22Rv1 (cell line): ENCODE measurements at regions not wholly inside any gene's neighbourhood (a gene's known extent, or its start where the extent isn't known, plus 50 kb on each side); places are given as distances from the start of the nearest gene placed in this dataset.

ENCODE experiments used
- ZFX ChIP-seq: fragments of 450-650 bp; IDR thresholded peaks from 2 replicates; pipeline ENCODE4 v1.6.1; 2017; ENCODE audit warnings: antibody characterized with exemption, borderline replicate concordance
- TF ChIP-seq, protein P1 (sequence below): fragments of 450-650 bp; IDR thresholded peaks from 2 replicates; pipeline ENCODE4 v1.5.1; 2017; ENCODE audit warnings: mild to moderate bottlenecking

DNA sequence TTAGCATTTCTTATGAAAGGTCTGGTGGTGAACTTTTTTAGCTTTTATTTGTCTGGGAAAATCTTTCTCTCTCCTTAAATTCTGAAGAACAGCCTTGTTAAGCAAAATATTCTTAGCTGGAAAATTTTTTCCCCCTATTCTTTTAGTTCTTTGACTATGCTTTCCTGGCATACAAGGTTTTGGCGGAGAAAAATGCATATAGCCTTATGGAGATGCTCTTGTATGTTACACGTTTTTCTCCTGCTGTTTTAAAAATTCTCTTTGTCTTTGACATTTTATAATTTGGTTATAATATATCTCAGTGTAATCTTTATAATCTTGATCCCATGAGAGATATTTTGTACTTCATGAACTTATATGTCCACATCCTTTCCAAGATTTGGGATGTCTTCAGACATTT is 1190.4 kb upstream of the ZEB2 start:
- TF ChIP-seq, protein P1, sequence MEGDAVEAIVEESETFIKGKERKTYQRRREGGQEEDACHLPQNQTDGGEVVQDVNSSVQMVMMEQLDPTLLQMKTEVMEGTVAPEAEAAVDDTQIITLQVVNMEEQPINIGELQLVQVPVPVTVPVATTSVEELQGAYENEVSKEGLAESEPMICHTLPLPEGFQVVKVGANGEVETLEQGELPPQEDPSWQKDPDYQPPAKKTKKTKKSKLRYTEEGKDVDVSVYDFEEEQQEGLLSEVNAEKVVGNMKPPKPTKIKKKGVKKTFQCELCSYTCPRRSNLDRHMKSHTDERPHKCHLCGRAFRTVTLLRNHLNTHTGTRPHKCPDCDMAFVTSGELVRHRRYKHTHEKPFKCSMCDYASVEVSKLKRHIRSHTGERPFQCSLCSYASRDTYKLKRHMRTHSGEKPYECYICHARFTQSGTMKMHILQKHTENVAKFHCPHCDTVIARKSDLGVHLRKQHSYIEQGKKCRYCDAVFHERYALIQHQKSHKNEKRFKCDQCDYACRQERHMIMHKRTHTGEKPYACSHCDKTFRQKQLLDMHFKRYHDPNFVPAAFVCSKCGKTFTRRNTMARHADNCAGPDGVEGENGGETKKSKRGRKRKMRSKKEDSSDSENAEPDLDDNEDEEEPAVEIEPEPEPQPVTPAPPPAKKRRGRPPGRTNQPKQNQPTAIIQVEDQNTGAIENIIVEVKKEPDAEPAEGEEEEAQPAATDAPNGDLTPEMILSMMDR, result no peak
- no peak for TF ChIP-seq ZFX
